ENCODE measurements at regions not wholly inside any gene's neighbourhood (a gene's known extent, or its start where the extent isn't known, plus 50 kb on each side); places are given as distances from the start of the nearest gene placed in this dataset.
A peak's percentile ranks its signal among the peaks of the same experiment; 100 is the strongest.

DNA sequence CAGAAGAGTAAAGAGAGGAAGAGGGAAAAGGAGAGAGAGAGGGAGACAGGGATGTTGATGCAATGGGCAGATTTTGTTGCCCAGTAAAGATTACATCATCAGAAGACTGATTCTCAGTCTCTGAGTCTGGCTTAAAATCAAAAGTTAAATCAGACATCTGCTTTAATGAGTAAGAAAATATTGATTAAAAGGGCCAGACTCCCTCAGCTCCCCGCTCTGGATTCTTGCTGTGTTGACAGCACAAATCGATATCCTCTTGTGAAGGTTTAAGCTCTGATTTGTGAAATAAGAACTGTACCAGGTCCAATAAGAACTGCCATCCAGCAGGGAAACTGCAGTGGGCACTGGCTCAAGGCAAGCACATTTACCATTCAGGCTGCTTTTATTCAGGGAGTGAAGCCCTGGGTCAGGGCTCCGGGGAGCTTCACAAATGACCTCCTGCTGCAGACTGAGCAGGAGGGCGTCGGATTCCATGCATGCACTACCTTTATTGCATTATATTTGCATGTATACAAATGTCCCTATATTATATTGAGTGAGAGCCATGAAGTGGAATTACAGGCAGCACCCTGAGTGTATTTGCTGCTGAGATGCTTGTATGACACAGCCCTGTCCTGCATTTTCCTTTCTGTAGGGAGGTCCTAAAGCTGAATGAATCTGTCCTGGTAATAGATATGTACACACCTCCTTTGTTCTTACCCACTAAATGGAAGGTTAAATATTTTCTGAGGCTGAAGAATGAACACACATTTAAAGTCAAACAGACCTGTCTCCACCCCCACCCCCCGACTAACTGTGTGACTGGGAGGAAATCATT, 401.5 kb downstream of the REEP3 start:
- Mint-ChIP-seq H3K4me1 (peaks cover 31% of the 10 kb centered on the region), H3K4me3 (no peak overlapping the region), H3K27me3 (ENCODE audit: low read depth, poor library complexity) (peaks cover 5% of the 10 kb centered on the region), H3K36me3 (ENCODE audit: low read depth) (no peaks in the 10 kb centered on the region), H3K27ac (peak overlapping the region; percentile 40), H3K9me3 (no peaks in the 10 kb centered on the region)
- DNase-seq: peak; percentile 10
- no peak for TF ChIP-seq CTCF (IDR thresholded peaks at IDR 0.05)

- no peak for DNase-seq
- H3K36me3 Mint-ChIP-seq (ENCODE audit: low read depth): no peaks in the 10 kb centered on the region
- no peaks in the 10 kb centered on the region for H3K4me1 Mint-ChIP-seq
Observed at GRCh38 chr10:63929831-63930467, 408.7 kb downstream of the REEP3 start.

GRCh38 chr10:63930584-63930983, 409.4 kb downstream of the REEP3 start:
- TF ChIP-seq CTCF (IDR thresholded peaks at IDR 0.05): no peak
- peaks cover 3% of the 10 kb centered on the region for H3K27me3 Mint-ChIP-seq (ENCODE audit: low read depth, poor library complexity)
- H3K4me1 Mint-ChIP-seq: no peaks in the 10 kb centered on the region
- no peaks in the 10 kb centered on the region for H3K36me3 Mint-ChIP-seq (ENCODE audit: low read depth)
- no peak overlapping the region for H3K27ac Mint-ChIP-seq
- H3K9me3 Mint-ChIP-seq: no peaks in the 10 kb centered on the region
- no peak for DNase-seq
- no peak overlapping the region for H3K4me3 Mint-ChIP-seq

More at GRCh38 chr10:63929831-63930467, 408.7 kb downstream of the REEP3 start:
- no peaks in the 10 kb centered on the region for H3K9me3 Mint-ChIP-seq
- H3K4me3 Mint-ChIP-seq: no peak overlapping the region
- H3K27ac Mint-ChIP-seq: no peak overlapping the region
- no peak for TF ChIP-seq CTCF (IDR thresholded peaks at IDR 0.05)
- H3K27me3 Mint-ChIP-seq (ENCODE audit: low read depth, poor library complexity): peaks cover 3% of the 10 kb centered on the region

DNA sequence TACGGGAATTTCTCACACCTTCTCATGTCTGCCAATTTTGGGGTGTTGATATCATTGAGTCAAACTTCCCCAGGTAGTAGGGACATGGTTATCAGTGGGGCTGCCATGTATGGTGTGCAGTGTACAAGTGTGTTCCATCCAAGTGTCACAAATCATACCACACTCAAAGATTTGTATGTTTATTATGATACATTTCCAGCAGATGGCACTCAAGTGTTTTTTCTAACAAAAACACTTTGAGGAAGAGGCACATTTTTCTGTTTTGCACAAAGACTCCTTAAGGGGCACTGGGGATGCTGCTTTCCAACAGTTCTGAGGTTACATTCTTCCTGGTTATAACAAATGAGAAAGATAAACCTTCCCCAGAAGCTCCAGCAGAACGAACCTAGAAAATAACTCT, 414.5 kb downstream of the REEP3 start:
- H3K27me3 Mint-ChIP-seq (ENCODE audit: low read depth, poor library complexity): peaks cover 6% of the 10 kb centered on the region
- no peak overlapping the region for H3K27ac Mint-ChIP-seq
- no peak for DNase-seq
- no peak overlapping the region for H3K4me3 Mint-ChIP-seq
- no peaks in the 10 kb centered on the region for H3K9me3 Mint-ChIP-seq
- no peak for TF ChIP-seq CTCF (IDR thresholded peaks at IDR 0.05)
- no peaks in the 10 kb centered on the region for H3K36me3 Mint-ChIP-seq (ENCODE audit: low read depth)
- H3K4me1 Mint-ChIP-seq: no peaks in the 10 kb centered on the region

GRCh38 chr10:63940277-63940922, 419.2 kb downstream of the REEP3 start:
- no peaks in the 10 kb centered on the region for H3K4me1 Mint-ChIP-seq
- no peak for TF ChIP-seq CTCF (IDR thresholded peaks at IDR 0.05)
- no peaks in the 10 kb centered on the region for H3K36me3 Mint-ChIP-seq (ENCODE audit: low read depth)

More at GRCh38 chr10:63940277-63940922, 419.2 kb downstream of the REEP3 start:
- no peak for DNase-seq
- Mint-ChIP-seq H3K9me3 (no peaks in the 10 kb centered on the region), H3K27me3 (ENCODE audit: low read depth, poor library complexity) (peaks cover 8% of the 10 kb centered on the region), H3K4me3 (no peak overlapping the region), H3K27ac (no peak overlapping the region)
